Activated CD8-positive, alpha-beta T cell treated with anti-CD3 and anti-CD28 coated beads for 36 hours (primary cell): ENCODE measurements at regions not wholly inside any gene's neighbourhood (a gene's known extent, or its start where the extent isn't known, plus 50 kb on each side); places are given as distances from the start of the nearest gene placed in this dataset.
"Not testable (repeated sequence)": the region's sequence is repeated elsewhere in the genome, so short reads cannot be mapped to it uniquely, and the experiment has no call there.

Experiments
- ATAC-seq: fragments of 200-7000 bp; cut with Tn5 transposase; one replicate; pipeline ENCODE4 v1.10.0; 2021; ENCODE audit warnings: mild to moderate bottlenecking, moderate library complexity
- CTCF ChIA-PET: fragments of 350-600 bp; sonication (Branson Sonifier 250); formaldehyde crosslinking; loops from one replicate; lab custom pipeline; 2021; ENCODE audit warnings: antibody characterized with exemption; lab: Charles Lee
- POLR2A ChIA-PET: fragments of 350-600 bp; sonication (Branson Sonifier 250); formaldehyde crosslinking; loops from one replicate; lab custom pipeline; 2021; ENCODE audit warnings: antibody characterized with exemption; lab: Charles Lee
- DNase-seq: peaks from one replicate; pipeline ENCODE4 v3.0.0-alpha.2; 2020
- H3K27ac Mint-ChIP-seq: one replicate; pipeline ENCODE4 v1.8.0; 2021; ENCODE audit warnings: mild to moderate bottlenecking, mixed read lengths
- H3K27me3 Mint-ChIP-seq: one replicate; pipeline ENCODE4 v1.8.0; 2021; ENCODE audit warnings: mixed read lengths
- H3K36me3 Mint-ChIP-seq: one replicate; pipeline ENCODE4 v1.8.0; 2021; ENCODE audit warnings: low read depth, mixed read lengths
- H3K4me1 Mint-ChIP-seq: one replicate; pipeline ENCODE4 v1.8.0; 2021; ENCODE audit warnings: low read depth, mixed read lengths
- H3K4me3 Mint-ChIP-seq: one replicate; pipeline ENCODE4 v1.8.0; 2021; ENCODE audit warnings: mild to moderate bottlenecking, moderate library complexity, mixed read lengths
- H3K9me3 Mint-ChIP-seq: one replicate; pipeline ENCODE4 v1.8.0; 2021; ENCODE audit warnings: mixed read lengths
- intact Hi-C: fragments of 100-400 bp; cut with micrococcal nuclease; formaldehyde crosslinking; loops from one replicate; pipeline ENCODE4 v1.10.0; 2022
- TF ChIP-seq, protein P1 (sequence below): fragments of 200-600 bp; IDR thresholded peaks from one replicate; pipeline ENCODE4 v1.8.0; 2022; ENCODE audit warnings: antibody characterized with exemption, mild to moderate bottlenecking

DNA sequence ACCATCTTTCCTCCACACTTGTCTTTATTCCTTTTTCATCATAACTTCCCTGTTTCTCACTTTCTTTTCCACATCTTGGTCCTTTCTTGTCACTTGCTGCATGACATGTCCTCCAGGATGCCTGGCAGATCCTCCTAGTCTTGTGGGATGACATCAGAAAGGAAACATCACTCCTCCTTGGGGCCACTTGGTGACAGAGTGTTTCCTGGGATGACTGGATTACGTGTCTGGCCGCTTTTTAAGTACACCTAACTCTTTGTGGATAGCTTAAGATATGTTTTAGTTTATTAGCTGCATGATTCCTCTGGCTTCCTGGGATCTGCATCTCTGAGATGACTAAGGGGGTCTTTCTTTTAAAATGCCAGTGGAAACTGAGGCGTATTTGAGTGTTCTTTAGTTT is 363.5 kb upstream of the FRG2C start:
- TF ChIP-seq, protein P1, sequence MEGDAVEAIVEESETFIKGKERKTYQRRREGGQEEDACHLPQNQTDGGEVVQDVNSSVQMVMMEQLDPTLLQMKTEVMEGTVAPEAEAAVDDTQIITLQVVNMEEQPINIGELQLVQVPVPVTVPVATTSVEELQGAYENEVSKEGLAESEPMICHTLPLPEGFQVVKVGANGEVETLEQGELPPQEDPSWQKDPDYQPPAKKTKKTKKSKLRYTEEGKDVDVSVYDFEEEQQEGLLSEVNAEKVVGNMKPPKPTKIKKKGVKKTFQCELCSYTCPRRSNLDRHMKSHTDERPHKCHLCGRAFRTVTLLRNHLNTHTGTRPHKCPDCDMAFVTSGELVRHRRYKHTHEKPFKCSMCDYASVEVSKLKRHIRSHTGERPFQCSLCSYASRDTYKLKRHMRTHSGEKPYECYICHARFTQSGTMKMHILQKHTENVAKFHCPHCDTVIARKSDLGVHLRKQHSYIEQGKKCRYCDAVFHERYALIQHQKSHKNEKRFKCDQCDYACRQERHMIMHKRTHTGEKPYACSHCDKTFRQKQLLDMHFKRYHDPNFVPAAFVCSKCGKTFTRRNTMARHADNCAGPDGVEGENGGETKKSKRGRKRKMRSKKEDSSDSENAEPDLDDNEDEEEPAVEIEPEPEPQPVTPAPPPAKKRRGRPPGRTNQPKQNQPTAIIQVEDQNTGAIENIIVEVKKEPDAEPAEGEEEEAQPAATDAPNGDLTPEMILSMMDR, result no peak
- no peaks in the 10 kb centered on the region for H3K36me3 Mint-ChIP-seq
- intact Hi-C loops, result no loop called here
- peaks cover 2% of the 10 kb centered on the region for H3K27me3 Mint-ChIP-seq
- H3K4me1 Mint-ChIP-seq, result no peaks in the 10 kb centered on the region
- no peaks in the 10 kb centered on the region for H3K9me3 Mint-ChIP-seq
- ChIA-PET CTCF (no interaction called here), POLR2A (no interaction called here)
- no peak for ATAC-seq
- no peak overlapping the region for H3K4me3 Mint-ChIP-seq
- no peak overlapping the region for H3K27ac Mint-ChIP-seq
- DNase-seq, result no peak

DNA sequence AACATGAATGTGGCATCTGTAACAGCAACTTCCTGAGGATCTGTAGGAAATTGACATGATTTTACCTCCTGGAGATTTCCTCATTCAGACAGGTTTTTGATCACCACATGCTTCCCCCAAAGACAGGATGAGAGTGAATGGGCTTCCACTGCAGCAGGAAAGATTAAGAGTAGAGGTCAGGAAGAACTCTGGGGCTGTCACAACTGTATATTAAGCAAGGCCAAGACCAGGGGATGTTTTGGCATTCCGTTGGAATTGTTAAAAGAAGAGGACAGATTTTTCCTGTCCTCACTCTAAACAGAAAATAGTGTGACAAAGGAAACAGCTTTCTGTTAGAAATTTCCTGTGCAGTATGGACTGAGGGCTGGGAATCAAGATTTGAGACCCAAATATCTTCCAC is 363.1 kb upstream of the FRG2C start:
- POLR2A ChIA-PET, result not testable (repeated sequence)

DNA sequence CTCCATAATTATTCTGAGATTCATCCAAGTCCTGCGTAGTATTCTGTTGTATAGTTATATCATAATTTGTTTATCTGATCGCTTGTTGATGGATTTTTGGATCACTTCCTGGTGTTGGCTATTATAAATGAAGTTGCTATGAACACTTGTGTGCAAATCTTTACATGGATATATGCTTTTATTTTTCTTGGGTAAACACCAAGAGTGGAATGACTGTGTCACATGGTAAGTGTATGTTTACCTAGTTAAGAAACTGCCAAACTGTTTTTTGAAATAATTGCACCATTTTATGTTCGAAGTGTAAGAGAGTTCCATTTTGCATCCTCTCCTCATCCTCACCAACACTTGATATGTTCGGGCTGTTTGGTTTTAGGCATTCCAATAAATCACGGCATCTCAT is 360.4 kb upstream of the FRG2C start:
- Mint-ChIP-seq H3K9me3 (no peaks in the 10 kb centered on the region), H3K27ac (no peak overlapping the region), H3K27me3 (peaks cover 3% of the 10 kb centered on the region), H3K4me3 (no peak overlapping the region), H3K4me1 (no peaks in the 10 kb centered on the region), H3K36me3 (no peaks in the 10 kb centered on the region)
- DNase-seq (no peak), ATAC-seq (no peak)
- TF ChIP-seq, protein P1, result no peak
- POLR2A ChIA-PET, result no interaction called here
- CTCF ChIA-PET, result no interaction called here
- intact Hi-C loops, result no loop called here

More for the DNA sequence above, 363.1 kb upstream of the FRG2C start:
- H3K4me1 Mint-ChIP-seq, H3K9me3 Mint-ChIP-seq, H3K4me3 Mint-ChIP-seq, H3K27ac Mint-ChIP-seq, H3K27me3 Mint-ChIP-seq, ATAC-seq, intact Hi-C loops, DNase-seq, CTCF ChIA-PET, H3K36me3 Mint-ChIP-seq: not testable (repeated sequence)

DNA sequence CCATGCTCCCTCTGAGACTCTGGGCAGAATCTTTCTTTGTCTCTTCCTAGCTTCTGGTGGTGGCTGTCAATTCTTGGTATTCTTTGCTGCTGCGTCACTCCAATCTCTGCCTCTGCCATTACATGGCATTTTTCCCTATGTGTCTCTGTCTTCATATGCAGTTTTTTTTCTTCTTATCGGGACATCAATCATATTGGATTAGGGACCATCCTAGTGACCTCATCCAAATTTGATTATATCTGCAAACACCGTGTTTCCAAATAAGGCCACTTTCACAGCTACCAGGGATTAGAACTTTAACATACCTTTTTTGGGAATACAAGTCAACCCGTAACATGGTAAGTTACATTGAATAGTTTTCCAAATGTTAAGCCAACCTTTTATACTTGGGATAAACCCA is 358.2 kb upstream of the FRG2C start:
- H3K36me3 Mint-ChIP-seq, result no peaks in the 10 kb centered on the region
- H3K4me3 Mint-ChIP-seq, result no peak overlapping the region
- H3K27ac Mint-ChIP-seq, result no peak overlapping the region
- ChIA-PET CTCF (no interaction called here), POLR2A (no interaction called here)
- no peaks in the 10 kb centered on the region for H3K4me1 Mint-ChIP-seq
- no peak for ATAC-seq
- intact Hi-C loops, result no loop called here
- H3K27me3 Mint-ChIP-seq, result peaks cover 3% of the 10 kb centered on the region
- no peak for DNase-seq
- H3K9me3 Mint-ChIP-seq, result no peaks in the 10 kb centered on the region
- TF ChIP-seq, protein P1, result no peak

DNA sequence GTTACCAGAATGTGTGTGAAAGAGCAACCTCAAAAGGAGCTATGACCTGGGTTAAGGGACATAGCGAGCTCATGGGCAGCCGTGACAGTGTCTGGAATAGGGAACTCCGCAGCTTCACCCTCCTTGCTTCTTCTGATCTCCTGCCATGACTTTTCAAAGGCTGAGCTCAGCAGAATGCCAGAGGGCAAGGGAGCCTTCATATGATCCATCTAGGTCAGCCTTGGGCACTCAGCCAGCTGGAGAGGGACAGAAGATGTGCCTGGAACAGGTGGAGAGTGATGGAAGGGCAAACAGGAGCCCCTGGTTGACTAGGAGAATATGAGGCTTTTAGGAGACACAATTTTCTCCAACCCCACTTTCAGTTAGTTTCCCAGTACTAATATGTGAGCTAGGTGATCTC is 352.8 kb upstream of the FRG2C start:
- POLR2A ChIA-PET, intact Hi-C loops: not testable (repeated sequence)

DNA sequence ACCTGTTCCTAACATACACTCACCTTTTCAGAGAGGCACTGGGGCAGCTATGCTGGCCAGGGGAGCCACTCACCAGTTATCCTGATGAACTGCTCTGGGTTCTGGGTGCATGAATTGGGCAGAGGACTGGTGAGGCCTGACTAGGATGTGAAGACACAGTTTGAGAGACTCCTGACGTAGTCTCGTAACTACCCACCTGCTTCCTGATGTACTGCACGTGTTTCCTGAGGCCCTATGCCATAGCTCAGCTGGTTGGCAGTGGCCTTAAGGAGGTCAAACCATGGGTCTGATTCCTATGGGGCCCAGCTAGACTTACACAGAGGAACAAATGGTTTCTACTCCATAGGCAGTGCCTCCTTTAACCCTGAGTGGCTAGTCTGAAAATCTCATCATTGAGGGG is 351.7 kb upstream of the FRG2C start:
- DNase-seq, H3K27me3 Mint-ChIP-seq, POLR2A ChIA-PET, H3K4me3 Mint-ChIP-seq, CTCF ChIA-PET, H3K4me1 Mint-ChIP-seq, H3K9me3 Mint-ChIP-seq, H3K27ac Mint-ChIP-seq, intact Hi-C loops, H3K36me3 Mint-ChIP-seq, ATAC-seq: not testable (repeated sequence)

More for the DNA sequence above, 352.8 kb upstream of the FRG2C start:
- ATAC-seq, H3K9me3 Mint-ChIP-seq, H3K4me3 Mint-ChIP-seq, DNase-seq, H3K27me3 Mint-ChIP-seq, CTCF ChIA-PET, H3K36me3 Mint-ChIP-seq, H3K4me1 Mint-ChIP-seq, H3K27ac Mint-ChIP-seq: not testable (repeated sequence)

DNA sequence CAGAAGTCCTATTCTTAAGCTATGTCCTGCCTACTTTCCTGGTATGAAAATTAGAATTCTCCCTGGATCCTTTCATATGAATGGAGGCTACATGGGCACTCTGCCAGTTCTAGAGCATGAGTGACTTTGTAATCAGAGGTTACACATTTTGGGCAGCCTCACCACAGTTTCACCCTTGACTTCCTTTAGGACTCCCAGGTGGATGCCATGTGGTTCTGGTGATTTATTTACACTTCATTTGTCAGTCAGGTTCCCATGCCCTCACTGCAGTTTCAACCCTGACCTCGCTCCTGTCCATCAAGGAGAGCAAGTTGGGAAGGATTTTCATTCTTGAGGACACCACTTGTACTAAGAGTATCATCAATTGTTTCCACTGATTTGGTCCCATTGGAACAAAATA is 344.4 kb upstream of the FRG2C start:
- H3K9me3 Mint-ChIP-seq, H3K4me3 Mint-ChIP-seq, H3K4me1 Mint-ChIP-seq, H3K27me3 Mint-ChIP-seq, ATAC-seq, POLR2A ChIA-PET, DNase-seq, CTCF ChIA-PET, H3K27ac Mint-ChIP-seq, H3K36me3 Mint-ChIP-seq, intact Hi-C loops: not testable (repeated sequence)
